SK-N-SH (cell line): ENCODE measurements at regions not wholly inside any gene's neighbourhood (a gene's known extent, or its start where the extent isn't known, plus 50 kb on each side); places are given as distances from the start of the nearest gene placed in this dataset.

ENCODE experiments used
- CTCF ChIA-PET: fragments of 300-600, 350-600 bp; formaldehyde crosslinking; extraction: SDS; loops from one replicate; lab custom pipeline; 2021; lab: Yijun Ruan, JAX
- POLR2A ChIA-PET: fragments of 350-600 bp; sonication (Branson Sonifier 250); formaldehyde crosslinking; extraction: SDS; loops from one replicate; lab custom pipeline; 2020; ENCODE audit warnings: antibody characterized with exemption, inconsistent platforms; lab: Yijun Ruan, JAX
- DNase-seq: peaks from one replicate; pipeline ENCODE4 v3.0.0; 2012
- H2AFZ ChIP-seq: fragments of 200-600 bp; sonication (generic); 2 replicates; pipeline ENCODE4 v1.8.1; 2016; ENCODE audit warnings: antibody characterized with exemption, mild to moderate bottlenecking, low read depth
- H3F3A ChIP-seq: fragments of 200-600 bp; sonication (generic); replicated peaks from 2 replicates; pipeline ENCODE3; 2016; ENCODE audit warnings: antibody characterized with exemption, mild to moderate bottlenecking; ENCODE audit not compliant: insufficient read depth
- H3K27ac ChIP-seq, 2 experiments: fragments of 200-500 bp in 1 of 2; fragments of 200-600 bp in 1 of 2; sonication (Bioruptor generic) in 1 of 2; sonication (generic), shearing (Covaris generic) in 1 of 2; 2 replicates each; pipeline versions ENCODE4 v1.5.1 to v1.6.1; 2014 to 2016; ENCODE audit warnings: low read depth in 2 of 2, inconsistent platforms in 1 of 2, low read length in 1 of 2, mild to moderate bottlenecking in 1 of 2, mixed read lengths in 1 of 2
- H3K27me3 ChIP-seq: fragments of 200-600 bp; sonication (generic), shearing (Covaris generic); 2 replicates; pipeline ENCODE4 v1.6.1; 2016; ENCODE audit warnings: mixed run types; ENCODE audit not compliant: insufficient read depth
- H3K36me3 ChIP-seq, 2 experiments: fragments of 200-500 bp in 1 of 2; fragments of 200-600 bp in 1 of 2; sonication (Bioruptor generic) in 1 of 2; sonication (generic) in 1 of 2; replicated peaks in 1 of 2; 2 replicates each; pipeline versions ENCODE3 to v1.5.1; 2014 to 2016; ENCODE audit warnings: low read length in 1 of 2, mild to moderate bottlenecking in 1 of 2; ENCODE audit not compliant: insufficient read depth in 2 of 2, control insufficient read depth in 1 of 2
- H3K4me1 ChIP-seq, 2 experiments: fragments of 200-500 bp in 1 of 2; fragments of 200-600 bp in 1 of 2; sonication (Bioruptor generic) in 1 of 2; sonication (generic), shearing (Covaris generic) in 1 of 2; 2 replicates each; pipeline versions ENCODE4 v1.5.1 to v1.6.1; 2014 to 2016; ENCODE audit warnings: low read depth in 1 of 2, low read length in 1 of 2, mixed run types in 1 of 2; ENCODE audit not compliant: insufficient read depth in 2 of 2, control insufficient read depth in 1 of 2
- H3K4me2 ChIP-seq: fragments of 200-600 bp; sonication (generic), shearing (Covaris generic); 2 replicates; pipeline ENCODE4 v1.6.1; 2017; ENCODE audit warnings: mixed run types
- H3K4me3 ChIP-seq, 2 experiments: fragments of 200-500 bp in 1 of 2; fragments of 200-600 bp in 1 of 2; sonication (Bioruptor generic) in 1 of 2; sonication (generic), shearing (Covaris generic) in 1 of 2; 2 replicates each; pipeline versions ENCODE4 v1.5.1 to v1.8.1; 2014 to 2016; ENCODE audit warnings: low read depth in 2 of 2, inconsistent platforms in 1 of 2, low read length in 1 of 2, mild to moderate bottlenecking in 1 of 2, mixed read lengths in 1 of 2, moderate library complexity in 1 of 2
- H3K79me2 ChIP-seq: fragments of 200-600 bp; sonication (generic); 2 replicates; pipeline ENCODE4 v1.8.1; 2017; ENCODE audit warnings: mild to moderate bottlenecking; ENCODE audit not compliant: insufficient read depth
- H3K9ac ChIP-seq: fragments of 200-600 bp; sonication (generic); 2 replicates; pipeline ENCODE4 v1.6.1; 2017; ENCODE audit warnings: mixed run types
- H3K9me2 ChIP-seq: fragments of 200-600 bp; sonication (generic); 2 replicates; pipeline ENCODE4 v1.6.1; 2017; ENCODE audit warnings: mixed run types
- H3K9me3 ChIP-seq: fragments of 200-600 bp; sonication (generic); 2 replicates; pipeline ENCODE4 v1.6.1; 2017; ENCODE audit warnings: mixed run types, mild to moderate bottlenecking, moderate library complexity
- H4K20me1 ChIP-seq: fragments of 200-600 bp; sonication (generic); 2 replicates; pipeline ENCODE4 v1.6.1; 2017; ENCODE audit warnings: mild to moderate bottlenecking, mixed run types; ENCODE audit not compliant: insufficient read depth
- ELF1 ChIP-seq: IDR thresholded peaks from 2 replicates; pipeline ENCODE4 v1.4.0; 2012
- EZH2phosphoT487 ChIP-seq: fragments of 200-600 bp; sonication (generic); IDR thresholded peaks from 2 replicates; pipeline ENCODE4 v1.6.1; 2017; ENCODE audit warnings: low read depth, mixed run types, mild to moderate bottlenecking, antibody characterized with exemption, moderate library complexity, borderline replicate concordance
- FOSL2 ChIP-seq: IDR thresholded peaks from 2 replicates; pipeline ENCODE4 v1.4.0; 2012; ENCODE audit warnings: low read depth, mild to moderate bottlenecking, moderate library complexity, borderline replicate concordance
- FOXJ3 ChIP-seq: sonication (generic); formaldehyde crosslinking; IDR thresholded peaks from 2 replicates; pipeline ENCODE4 v1.5.1; 2020; ENCODE audit warnings: mild to moderate bottlenecking, missing genetic modification reagents
- JUND ChIP-seq: IDR thresholded peaks from 2 replicates; pipeline ENCODE4 v1.4.0; 2012
- MAX ChIP-seq: IDR thresholded peaks from 2 replicates; pipeline ENCODE4 v1.4.0; 2012; ENCODE audit warnings: low read depth
- MEF2A ChIP-seq: IDR thresholded peaks from 2 replicates; pipeline ENCODE4 v1.4.0; 2012; ENCODE audit warnings: low read depth, borderline replicate concordance
- MXI1 ChIP-seq: IDR thresholded peaks from 2 replicates; pipeline ENCODE4 v1.6.1; 2012; ENCODE audit warnings: mild to moderate bottlenecking, low read depth, low read length, improper control_type of control experiment
- NFIC ChIP-seq: IDR thresholded peaks from 2 replicates; pipeline ENCODE4 v1.4.0; 2012; ENCODE audit warnings: borderline replicate concordance
- NRF1 ChIP-seq: IDR thresholded peaks from 2 replicates; pipeline ENCODE4 v1.6.1; 2012; ENCODE audit warnings: low read depth, mild to moderate bottlenecking, low read length
- POLR2AphosphoS5 ChIP-seq: IDR thresholded peaks from 2 replicates; pipeline ENCODE4 v1.6.1; 2012; ENCODE audit warnings: low read depth, low read length
- RFX5 ChIP-seq: IDR thresholded peaks from 2 replicates; pipeline ENCODE4 v1.6.1; 2012; ENCODE audit warnings: mild to moderate bottlenecking, improper control_type of control experiment, low read length
- SMC3 ChIP-seq: IDR thresholded peaks from 2 replicates; pipeline ENCODE4 v1.6.1; 2012; ENCODE audit warnings: low read depth, low read length, improper control_type of control experiment
- ZBTB33 ChIP-seq: IDR thresholded peaks from 2 replicates; pipeline ENCODE4 v1.4.0; 2012; ENCODE audit warnings: low read depth, borderline replicate concordance
- WGBS: methylation state at CpG from one replicate; pipeline ENCODE4 v1.1.6; 2017; ENCODE audit warnings: low lambda C conversion rate; 5-methylcytosine and 5-hydroxymethylcytosine counted together
- TF ChIP-seq, protein P1 (sequence below): fragments of 200-600 bp; sonication (generic); IDR thresholded peaks from 2 replicates; pipeline ENCODE4 v1.6.1; 2017; ENCODE audit warnings: antibody characterized with exemption, mild to moderate bottlenecking, moderate library complexity
- TF ChIP-seq, protein P2 (sequence below): fragments of 150-350 bp; IDR thresholded peaks from 2 replicates; pipeline ENCODE4 v1.6.1; 2016; ENCODE audit warnings: mild to moderate bottlenecking, low read depth, low read length
- TF ChIP-seq, protein P3 (sequence below): fragments of 150-350 bp; IDR thresholded peaks from 2 replicates; pipeline ENCODE4 v1.6.1; 2017; ENCODE audit warnings: antibody characterized with exemption, low read length, low read depth, borderline replicate concordance
- TF ChIP-seq, protein P4 (sequence below): IDR thresholded peaks from 2 replicates; pipeline ENCODE4 v1.6.1; 2012; ENCODE audit warnings: mild to moderate bottlenecking, low read depth, low read length, moderate library complexity

GRCh38 chr4:129883996-129884395, 788.0 kb downstream of the C4orf33 start:
- no peaks in the 10 kb centered on the region for H3K4me1 ChIP-seq
- 4% methylated on average over 3 of the region's 3 CpGs for WGBS
- POLR2A ChIA-PET = no interaction called here
- no peak overlapping the region for H3K4me2 ChIP-seq
- no peak overlapping the region for H3K9ac ChIP-seq
- H3F3A ChIP-seq = no peaks in the 10 kb centered on the region
- CTCF ChIA-PET = no interaction called here
- no peak overlapping the region for H2AFZ ChIP-seq
- DNase-seq = no peak
- H3K4me3 ChIP-seq = no peak overlapping the region
- no peaks in the 10 kb centered on the region for H3K27me3 ChIP-seq
- no peaks in the 10 kb centered on the region for H4K20me1 ChIP-seq
- no peak overlapping the region for H3K27ac ChIP-seq
- H3K9me3 ChIP-seq = no peaks in the 10 kb centered on the region
- H3K79me2 ChIP-seq = no peaks in the 10 kb centered on the region
- no peak for TF ChIP-seq FOXJ3 (CRISPR knock-in tag)
- H3K36me3 ChIP-seq = no peaks in the 10 kb centered on the region
- no peaks in the 10 kb centered on the region for H3K9me2 ChIP-seq

DNA sequence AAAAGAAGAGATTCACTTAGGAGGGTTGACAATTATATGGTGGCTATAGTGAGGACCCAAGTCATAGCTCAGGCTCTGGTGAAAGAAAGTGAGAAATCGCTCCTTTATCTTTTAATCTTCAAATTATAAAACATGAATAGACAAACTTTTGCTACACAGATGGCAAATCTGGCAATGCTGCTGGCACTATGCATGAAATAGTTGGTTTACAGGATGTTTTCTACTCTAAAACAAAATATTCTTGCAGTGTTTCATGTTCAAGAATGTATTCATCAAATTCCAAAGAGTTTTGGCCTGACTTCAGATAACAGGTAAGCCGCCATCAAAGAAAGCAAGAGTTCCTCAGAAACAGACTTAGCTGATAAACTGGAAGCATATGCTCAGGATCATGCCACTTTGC, 801.2 kb downstream of the C4orf33 start:
- Histone ChIP-seq H3K9ac (no peak overlapping the region), H2AFZ (no peak overlapping the region), H3K4me2 (no peak overlapping the region), H3K4me1 (no peaks in the 10 kb centered on the region), H3K9me3 (no peaks in the 10 kb centered on the region), H3K27me3 (no peaks in the 10 kb centered on the region), H3K9me2 (no peaks in the 10 kb centered on the region), H3F3A (no peaks in the 10 kb centered on the region), H3K36me3 (no peaks in the 10 kb centered on the region), H4K20me1 (no peaks in the 10 kb centered on the region), H3K27ac (no peak overlapping the region), H3K79me2 (no peaks in the 10 kb centered on the region), H3K4me3 (no peak overlapping the region)
- no peak for TF ChIP-seq NFIC
- no peak for TF ChIP-seq MAX
- no peak for TF ChIP-seq ZBTB33
- TF ChIP-seq, protein P1, sequence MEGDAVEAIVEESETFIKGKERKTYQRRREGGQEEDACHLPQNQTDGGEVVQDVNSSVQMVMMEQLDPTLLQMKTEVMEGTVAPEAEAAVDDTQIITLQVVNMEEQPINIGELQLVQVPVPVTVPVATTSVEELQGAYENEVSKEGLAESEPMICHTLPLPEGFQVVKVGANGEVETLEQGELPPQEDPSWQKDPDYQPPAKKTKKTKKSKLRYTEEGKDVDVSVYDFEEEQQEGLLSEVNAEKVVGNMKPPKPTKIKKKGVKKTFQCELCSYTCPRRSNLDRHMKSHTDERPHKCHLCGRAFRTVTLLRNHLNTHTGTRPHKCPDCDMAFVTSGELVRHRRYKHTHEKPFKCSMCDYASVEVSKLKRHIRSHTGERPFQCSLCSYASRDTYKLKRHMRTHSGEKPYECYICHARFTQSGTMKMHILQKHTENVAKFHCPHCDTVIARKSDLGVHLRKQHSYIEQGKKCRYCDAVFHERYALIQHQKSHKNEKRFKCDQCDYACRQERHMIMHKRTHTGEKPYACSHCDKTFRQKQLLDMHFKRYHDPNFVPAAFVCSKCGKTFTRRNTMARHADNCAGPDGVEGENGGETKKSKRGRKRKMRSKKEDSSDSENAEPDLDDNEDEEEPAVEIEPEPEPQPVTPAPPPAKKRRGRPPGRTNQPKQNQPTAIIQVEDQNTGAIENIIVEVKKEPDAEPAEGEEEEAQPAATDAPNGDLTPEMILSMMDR = no peak
- TF ChIP-seq FOSL2 = no peak
- TF ChIP-seq, protein P2, sequence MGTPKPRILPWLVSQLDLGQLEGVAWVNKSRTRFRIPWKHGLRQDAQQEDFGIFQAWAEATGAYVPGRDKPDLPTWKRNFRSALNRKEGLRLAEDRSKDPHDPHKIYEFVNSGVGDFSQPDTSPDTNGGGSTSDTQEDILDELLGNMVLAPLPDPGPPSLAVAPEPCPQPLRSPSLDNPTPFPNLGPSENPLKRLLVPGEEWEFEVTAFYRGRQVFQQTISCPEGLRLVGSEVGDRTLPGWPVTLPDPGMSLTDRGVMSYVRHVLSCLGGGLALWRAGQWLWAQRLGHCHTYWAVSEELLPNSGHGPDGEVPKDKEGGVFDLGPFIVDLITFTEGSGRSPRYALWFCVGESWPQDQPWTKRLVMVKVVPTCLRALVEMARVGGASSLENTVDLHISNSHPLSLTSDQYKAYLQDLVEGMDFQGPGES = no peak
- TF ChIP-seq, protein P3, sequence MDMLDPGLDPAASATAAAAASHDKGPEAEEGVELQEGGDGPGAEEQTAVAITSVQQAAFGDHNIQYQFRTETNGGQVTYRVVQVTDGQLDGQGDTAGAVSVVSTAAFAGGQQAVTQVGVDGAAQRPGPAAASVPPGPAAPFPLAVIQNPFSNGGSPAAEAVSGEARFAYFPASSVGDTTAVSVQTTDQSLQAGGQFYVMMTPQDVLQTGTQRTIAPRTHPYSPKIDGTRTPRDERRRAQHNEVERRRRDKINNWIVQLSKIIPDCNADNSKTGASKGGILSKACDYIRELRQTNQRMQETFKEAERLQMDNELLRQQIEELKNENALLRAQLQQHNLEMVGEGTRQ = no peak
- TF ChIP-seq SMC3 = no peak
- TF ChIP-seq ELF1 = no peak
- no peak for TF ChIP-seq MXI1
- no peak for TF ChIP-seq RFX5
- TF ChIP-seq MEF2A = no peak
- no peak for TF ChIP-seq JUND
- TF ChIP-seq FOXJ3 (CRISPR knock-in tag) = no peak
- no peak for TF ChIP-seq NRF1
- TF ChIP-seq POLR2AphosphoS5 = no peak
- TF ChIP-seq, protein P4, sequence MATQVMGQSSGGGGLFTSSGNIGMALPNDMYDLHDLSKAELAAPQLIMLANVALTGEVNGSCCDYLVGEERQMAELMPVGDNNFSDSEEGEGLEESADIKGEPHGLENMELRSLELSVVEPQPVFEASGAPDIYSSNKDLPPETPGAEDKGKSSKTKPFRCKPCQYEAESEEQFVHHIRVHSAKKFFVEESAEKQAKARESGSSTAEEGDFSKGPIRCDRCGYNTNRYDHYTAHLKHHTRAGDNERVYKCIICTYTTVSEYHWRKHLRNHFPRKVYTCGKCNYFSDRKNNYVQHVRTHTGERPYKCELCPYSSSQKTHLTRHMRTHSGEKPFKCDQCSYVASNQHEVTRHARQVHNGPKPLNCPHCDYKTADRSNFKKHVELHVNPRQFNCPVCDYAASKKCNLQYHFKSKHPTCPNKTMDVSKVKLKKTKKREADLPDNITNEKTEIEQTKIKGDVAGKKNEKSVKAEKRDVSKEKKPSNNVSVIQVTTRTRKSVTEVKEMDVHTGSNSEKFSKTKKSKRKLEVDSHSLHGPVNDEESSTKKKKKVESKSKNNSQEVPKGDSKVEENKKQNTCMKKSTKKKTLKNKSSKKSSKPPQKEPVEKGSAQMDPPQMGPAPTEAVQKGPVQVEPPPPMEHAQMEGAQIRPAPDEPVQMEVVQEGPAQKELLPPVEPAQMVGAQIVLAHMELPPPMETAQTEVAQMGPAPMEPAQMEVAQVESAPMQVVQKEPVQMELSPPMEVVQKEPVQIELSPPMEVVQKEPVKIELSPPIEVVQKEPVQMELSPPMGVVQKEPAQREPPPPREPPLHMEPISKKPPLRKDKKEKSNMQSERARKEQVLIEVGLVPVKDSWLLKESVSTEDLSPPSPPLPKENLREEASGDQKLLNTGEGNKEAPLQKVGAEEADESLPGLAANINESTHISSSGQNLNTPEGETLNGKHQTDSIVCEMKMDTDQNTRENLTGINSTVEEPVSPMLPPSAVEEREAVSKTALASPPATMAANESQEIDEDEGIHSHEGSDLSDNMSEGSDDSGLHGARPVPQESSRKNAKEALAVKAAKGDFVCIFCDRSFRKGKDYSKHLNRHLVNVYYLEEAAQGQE = no peak
- TF ChIP-seq EZH2phosphoT487 = no peak
- no peak for DNase-seq
- CTCF ChIA-PET = interaction anchor here (0.5 kb wide), 1 partner anchor 343 kb away, joined by 3 read pairs; no protein-coding TSS in a partner anchor
- POLR2A ChIA-PET = no interaction called here
- WGBS = 0% methylated on average over 2 of the region's 2 CpGs
